ENCODE measurements at regions not wholly inside any gene's neighbourhood (a gene's known extent, or its start where the extent isn't known, plus 50 kb on each side); places are given as distances from the start of the nearest gene placed in this dataset.

GRCh38 chr12:45669792-45670191, 59.7 kb upstream of the ARID2 start:
- DNase-seq (ENCODE audit: low read depth, low spot score), result no peak

GRCh38 chr12:45670346-45671065, 59.0 kb upstream of the ARID2 start:
- DNase-seq (ENCODE audit: low read depth, low spot score), result no peak

GRCh38 chr12:45671254-45671653, 58.3 kb upstream of the ARID2 start:
- peak; percentile 19 for DNase-seq (ENCODE audit: low read depth, low spot score)

GRCh38 chr12:45674181-45674977, 55.1 kb upstream of the ARID2 start:
- DNase-seq (ENCODE audit: low read depth, low spot score), result peak; percentile 76

GRCh38 chr12:45675534-45675933, 54.0 kb upstream of the ARID2 start:
- no peak for DNase-seq (ENCODE audit: low read depth, low spot score)

Measured in astrocyte of the hippocampus (primary cell).